CD4-positive, alpha-beta T cell treated with Interferon gamma for 1 hour (primary cell): ENCODE measurements at regions not wholly inside any gene's neighbourhood (a gene's known extent, or its start where the extent isn't known, plus 50 kb on each side); places are given as distances from the start of the nearest gene placed in this dataset.

Source experiments
- DNase-seq: peaks from one replicate; pipeline ENCODE4 v3.0.0-alpha.2; 2020

DNA sequence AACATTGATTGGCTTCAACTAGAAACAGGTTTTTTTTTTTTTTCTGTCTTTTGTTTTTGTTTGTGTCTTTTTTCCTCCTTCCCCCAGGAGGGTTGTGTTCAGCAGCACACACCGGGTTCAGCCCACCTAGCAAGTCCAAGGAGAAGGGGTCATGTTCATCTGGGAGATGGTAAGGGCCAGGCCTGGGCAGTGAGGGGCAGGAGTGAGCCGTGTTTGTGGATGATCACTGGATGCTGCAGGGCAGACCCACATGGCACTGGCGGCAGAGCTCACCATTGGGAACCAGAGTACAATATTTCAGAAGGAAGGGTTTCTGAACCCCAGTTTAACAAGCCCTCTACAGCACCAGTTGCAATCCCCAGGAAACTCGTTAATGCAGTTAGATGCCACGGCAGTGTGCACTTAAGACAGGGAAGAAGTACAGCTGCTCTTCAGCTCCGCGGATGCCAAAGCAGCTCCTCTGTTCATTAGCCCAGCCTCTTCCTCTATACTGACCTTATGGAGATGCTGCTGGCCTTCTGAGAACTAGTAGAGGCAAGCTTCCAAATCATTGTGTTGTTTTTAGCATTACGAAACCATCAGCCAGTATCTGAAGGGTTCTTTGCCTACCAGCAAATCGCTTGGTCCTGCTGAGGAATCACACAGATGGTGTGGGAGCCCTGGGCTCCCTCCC, 508.2 kb upstream of the WWC1 start:
- no peak for DNase-seq

DNA sequence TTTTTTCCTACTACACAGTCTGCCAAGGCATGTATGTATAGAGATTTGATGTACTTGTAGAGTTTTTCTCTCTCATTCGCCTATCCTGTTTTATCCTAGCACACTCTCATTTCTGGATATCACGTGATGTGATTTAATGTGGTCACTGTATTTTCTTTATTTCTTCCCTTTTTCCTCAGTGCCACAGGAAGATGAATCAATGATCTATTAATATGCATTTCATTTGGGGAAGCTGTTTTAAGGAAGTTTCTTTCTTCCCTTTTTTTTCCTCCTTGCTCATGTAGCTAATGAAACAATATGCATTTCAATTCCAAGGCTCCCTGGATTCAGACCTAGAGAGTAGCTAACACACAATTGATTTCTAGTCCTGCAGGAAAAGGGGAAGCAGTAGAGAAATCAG, 506.3 kb upstream of the WWC1 start:
- DNase-seq, result no peak

DNA sequence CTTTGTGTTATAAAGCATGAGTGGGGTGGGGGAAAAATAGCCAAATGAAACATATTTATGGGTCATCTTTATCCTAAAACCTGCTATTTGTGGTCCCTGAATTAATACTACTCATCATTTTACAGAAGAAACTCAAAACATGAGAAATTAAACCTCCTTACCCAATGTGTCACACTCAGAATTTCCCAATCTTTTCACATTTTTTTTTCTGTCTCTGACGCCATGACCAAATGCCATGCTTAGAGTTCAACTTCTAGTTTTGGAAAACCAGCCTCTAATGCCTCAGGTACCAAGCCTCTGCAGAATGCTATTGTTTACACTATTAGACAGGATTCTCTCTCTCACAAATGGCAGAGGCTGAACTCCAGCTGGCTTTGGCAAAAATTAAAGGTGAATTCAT, 505.5 kb upstream of the WWC1 start:
- no peak for DNase-seq

DNA sequence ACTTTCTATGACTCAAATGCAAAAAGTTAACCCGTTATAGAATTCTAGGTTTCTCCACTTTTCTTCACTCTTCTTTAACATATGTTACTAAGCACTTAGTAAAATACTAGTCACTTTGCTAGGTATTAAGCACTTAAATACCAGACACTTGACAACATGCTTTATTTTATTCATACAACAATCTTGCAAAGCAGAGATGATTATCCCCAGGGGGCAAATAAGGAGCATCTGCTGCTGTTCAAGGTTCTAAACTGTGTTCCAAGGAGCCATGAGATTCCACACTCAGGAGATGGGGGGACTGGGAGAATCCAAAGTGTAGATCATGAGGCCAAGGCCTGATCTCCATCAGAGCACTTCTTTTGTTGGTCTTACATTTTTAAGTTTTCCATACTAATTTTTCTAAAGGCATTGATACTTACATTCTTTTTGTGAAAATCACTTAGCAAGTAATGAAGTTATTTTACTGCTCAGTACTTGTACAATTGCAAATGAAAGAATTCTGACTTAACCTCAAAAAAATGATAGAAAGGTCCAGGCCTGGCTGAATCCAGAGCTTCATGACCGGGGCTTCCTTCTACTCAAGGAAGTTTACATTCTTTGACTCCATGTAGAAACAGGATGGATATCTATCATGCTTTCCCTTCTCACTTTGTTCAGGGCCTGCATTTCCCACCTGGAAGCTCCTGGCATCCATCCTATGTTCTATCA, 504.4 kb upstream of the WWC1 start:
- no peak for DNase-seq

DNA sequence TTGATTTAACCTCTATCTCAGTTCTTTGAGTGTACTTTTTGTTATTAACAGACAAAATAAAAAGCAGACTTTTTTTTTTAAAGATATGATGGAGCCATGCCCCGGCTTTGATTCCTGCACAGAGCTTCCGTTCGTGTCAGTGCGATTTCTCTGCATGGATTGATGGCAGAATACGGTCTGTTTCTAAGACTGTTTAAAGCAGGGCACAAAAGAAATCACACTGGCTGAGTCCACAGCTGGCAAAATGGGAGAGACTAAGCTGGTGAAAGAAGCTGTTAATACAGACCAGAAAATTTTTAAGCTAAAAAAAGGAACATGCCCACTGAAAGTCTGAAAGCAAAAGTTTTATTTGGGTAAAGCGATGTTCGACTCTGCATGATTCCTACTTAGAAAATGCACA, 501.4 kb upstream of the WWC1 start:
- DNase-seq, result no peak

DNA sequence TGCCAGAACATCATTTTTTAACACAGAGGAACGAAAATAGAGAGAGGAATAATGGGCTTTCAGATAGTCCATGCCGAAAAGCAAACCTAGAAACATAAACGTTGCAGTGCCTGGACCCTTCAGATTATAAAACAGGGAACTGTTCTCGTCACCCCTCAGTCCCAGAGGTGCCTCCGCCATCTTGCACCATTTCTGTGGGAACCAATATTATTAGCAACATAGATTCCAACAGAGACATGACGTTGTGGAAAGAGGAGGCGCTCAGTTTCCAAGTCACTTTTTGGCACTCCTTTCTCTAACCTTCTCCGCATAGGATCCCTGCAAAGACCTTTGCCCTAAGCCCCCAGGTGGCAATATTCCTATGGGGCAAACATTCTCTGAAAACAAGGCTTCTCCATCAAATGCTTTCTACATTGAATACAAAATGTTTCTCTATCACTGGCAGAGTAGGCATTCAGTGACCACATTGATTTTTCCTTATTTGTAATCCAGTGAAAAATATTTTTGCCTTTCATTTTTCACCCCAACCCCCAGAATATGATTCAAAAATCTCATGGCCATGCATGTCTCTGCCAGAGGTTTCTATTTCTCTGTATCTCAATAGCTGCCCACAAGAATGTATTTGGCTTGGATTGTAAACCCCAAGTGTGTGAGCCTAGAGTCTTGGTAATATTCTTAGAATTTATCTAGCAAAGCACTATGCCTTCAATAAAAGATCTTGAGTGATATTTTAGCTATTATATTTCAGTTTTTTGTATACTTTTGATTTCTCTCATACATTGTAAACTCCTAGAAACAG, 500.8 kb upstream of the WWC1 start:
- no peak for DNase-seq

DNA sequence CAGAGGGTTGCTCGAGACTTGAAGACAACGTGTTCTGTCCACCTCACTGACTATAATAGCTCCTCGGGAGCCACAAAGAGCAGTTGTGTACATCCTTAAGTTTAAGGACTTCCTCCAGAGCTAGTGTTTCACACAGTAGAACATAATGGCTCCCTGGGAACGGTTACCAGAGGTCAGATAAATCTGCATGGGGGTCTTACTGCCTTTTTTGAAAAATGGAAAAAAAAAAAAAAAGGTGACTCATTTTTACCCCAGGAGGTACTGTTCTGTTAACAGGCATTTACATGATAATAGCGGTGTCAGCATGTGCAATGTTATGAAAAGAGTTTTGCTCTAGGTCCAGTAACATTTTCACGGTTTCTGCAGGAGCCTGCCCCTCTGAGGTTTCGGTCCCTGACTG, 498.9 kb upstream of the WWC1 start:
- DNase-seq, result no peak

DNA sequence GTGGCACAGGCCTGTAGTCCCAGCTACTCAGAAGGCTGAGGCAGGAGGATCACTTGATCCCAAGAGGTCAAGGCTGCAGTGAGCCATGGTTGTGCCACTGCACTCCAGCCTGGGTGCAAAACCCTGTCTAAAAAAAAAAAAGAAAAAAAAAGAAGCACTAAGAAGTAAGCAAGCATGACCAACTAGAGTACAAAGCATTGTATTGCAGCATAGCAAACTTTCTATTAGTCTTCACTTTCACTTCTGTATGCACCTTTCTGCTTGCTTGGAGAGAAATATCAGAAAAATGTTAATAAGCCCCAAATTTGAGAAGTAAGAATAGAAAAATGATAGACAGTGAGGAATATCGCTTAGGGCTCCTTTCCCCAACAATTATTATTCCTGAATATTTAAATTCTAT, 497.7 kb upstream of the WWC1 start:
- DNase-seq, result no peak

DNA sequence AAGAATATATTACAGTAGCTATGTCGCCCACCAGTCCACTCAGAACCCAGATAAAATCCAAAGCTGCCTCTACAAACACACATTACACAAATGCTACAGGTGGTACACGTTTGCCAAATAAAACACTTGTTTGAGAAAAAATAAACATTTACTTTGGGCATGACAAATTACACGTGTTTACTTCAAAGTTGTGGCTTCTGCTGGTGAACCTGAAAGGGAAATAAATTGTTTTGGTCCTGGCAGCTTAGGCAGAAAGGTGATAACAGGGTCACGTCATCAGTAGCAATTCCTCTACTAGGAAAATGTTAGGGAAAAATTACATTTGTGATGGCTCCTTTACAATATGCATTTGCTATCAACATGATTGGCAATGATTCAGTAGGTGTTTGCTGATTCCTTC, 497.3 kb upstream of the WWC1 start:
- DNase-seq, result no peak

DNA sequence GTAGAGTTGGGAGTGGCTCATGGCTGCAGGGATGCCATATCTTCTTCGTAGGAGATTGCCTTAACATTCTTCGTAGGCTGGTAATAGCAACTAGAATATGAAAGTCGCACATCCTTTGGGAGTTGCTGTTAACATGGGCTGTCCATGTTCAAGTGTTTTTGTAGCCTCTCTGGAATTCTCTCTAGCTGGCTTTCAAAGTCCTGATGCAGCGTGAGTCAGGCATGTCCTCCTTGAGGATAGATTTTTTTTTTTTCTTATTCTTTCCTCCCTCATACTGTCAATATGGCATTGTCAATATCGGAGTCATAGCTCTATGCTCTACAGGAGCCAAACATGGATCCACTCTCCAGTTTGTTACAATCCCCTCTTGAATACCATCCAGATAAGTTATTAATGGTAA, 494.8 kb upstream of the WWC1 start:
- no peak for DNase-seq

DNA sequence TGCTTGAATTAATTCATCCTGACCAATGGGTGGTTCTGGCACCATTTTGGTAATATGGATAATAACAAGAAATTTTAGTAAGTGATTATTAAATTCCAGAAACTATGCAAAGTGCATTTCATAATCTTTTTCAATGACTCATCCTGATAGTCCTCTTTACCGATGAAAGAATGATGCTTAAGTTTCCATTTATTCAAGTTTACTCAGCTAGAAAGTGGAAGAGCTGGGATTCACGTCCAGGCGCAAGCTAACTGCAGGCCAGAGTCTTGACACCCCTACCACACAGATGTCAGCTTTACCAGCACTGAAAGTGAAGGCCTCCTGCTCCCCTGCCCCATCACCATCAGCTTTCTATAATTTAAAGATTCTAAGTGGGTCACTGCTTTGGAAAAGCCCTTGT, 493.5 kb upstream of the WWC1 start:
- DNase-seq, result no peak

DNA sequence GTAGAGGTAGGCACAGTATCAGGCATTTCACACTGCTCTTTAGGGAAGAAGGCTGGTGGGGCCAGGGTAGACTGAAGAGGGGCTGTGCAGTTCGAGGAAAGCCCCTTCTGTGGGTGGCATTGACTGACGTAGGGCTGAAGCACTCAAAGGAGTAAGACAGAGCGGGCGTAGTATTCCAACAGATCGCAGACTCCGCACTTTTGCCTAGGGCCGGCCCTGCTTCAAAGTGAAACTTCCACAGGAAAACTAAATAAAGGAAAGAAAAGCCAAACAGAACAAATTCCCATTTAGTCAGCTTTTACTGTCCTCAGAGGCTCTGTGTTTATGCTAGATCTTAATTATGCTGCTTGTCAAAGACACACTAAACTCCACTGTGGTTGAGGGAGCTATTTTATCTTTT, 493.0 kb upstream of the WWC1 start:
- no peak for DNase-seq

DNA sequence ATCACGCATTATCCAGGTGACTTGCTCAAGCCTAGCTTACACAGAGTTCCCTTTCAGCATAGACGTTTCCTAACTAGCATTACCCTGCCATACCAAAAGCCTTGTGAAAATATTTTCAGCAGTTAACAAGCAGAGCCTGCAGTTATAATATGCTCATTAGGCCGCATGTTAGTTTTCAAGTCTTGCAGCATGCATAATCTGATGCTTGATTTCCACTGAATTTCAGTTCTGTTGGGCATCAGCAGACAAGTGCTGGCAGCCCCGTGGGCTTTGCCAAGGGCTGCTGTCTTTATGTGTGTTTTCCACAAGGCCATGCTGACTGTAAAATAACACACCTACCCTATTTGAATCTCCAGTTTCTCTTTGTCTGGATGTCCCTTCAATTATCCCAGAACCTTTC, 491.0 kb upstream of the WWC1 start:
- DNase-seq, result no peak

DNA sequence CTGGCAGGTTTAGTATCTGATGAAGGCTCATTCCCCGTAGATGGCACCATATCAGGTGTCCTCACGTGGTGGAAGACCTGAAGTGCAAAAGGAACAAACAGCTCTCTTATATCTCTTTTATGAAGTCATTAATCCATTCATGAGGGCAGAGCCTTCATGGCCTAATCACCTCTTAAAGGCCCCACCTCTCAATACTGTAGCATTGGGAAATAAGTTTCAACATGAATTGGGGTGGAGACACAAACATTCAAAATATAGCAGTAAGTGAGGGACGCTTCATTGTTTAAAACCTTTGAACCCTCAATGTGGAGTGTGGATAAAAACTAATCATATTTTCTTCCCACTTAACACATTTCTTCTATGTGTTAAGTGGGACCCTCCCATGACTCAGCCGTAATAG, 489.4 kb upstream of the WWC1 start:
- no peak for DNase-seq

DNA sequence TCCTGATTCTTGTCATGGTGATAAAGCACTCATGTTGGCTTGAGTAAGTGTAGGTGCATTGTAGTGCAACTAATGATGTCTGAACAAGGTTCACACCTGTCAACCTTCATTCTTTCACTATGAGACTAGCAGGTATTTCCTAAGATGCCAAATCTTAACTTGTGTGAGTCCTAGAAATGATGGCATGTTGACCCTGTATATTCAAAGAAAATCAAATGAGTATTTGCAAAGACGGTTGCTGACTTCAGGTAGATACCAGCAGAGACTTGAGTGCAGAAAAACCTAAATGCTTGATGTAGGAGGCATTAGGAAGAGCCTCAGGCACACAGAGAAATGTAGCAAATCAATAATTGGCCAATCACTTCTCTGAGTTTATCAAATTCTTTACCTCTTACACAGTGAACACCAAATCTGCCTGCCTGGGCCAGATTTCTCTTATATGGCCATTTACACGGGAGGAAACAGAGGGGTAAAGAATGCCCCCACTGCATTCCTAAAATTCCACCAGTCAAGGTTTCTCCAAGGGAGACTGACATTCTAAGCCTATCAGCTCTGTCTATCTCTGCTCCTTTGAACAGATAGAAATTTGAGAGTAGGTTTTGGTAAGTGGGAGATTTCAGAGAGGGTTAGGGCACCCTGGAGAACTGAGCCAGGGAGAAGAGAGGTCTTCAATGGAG, 488.6 kb upstream of the WWC1 start:
- no peak for DNase-seq

DNA sequence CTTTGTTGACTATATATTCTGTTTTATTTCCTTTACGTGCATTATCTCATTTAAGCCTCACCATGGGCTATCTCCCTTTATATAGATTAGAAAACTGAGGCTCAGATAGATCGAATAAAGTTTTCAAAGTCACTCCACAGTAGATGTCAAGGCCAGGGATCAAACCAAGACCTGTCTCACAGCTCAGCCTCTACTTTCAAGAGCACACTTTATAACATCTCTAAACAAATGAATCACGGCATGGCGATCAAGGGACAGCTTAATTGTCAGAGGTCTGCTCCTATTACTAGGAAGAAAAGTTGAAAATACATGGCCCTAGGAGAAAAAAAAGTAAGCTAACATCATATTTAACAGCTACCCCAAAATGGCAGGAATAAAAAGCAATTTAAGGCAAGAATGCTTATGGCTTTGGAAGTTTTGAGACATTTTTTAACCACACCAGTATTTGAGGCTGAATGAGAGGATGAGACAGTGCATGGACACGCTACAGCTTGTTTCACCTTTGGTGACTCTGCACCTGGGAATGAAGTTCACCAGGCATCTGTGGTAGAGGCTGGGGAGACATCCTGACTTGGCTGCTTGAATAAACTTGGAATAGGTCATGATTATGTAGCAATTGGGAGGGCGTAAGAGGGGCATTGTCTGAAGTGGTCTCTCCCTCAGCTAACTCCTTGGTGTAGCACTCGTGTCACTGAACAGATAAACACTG, 486.8 kb upstream of the WWC1 start:
- no peak for DNase-seq

DNA sequence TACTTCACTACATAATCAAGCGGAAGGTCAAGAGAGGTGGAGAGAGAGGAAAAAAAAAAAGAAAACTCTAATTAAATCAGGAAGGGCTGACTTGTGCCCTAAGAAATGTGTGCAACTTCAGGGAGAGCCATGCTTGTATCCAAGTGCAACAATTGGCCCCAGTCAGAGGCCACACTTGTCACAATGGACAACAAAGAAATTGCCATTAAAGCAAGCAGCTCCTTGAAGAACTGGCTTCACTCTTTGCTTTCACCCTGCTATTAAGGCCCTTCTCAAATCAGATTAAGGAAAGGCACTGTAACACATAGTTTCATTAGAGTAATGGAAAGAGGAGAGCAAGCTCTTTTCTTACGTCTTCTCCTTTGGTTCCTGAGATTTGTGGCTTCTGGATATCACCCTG, 480.9 kb upstream of the WWC1 start:
- DNase-seq, result no peak

DNA sequence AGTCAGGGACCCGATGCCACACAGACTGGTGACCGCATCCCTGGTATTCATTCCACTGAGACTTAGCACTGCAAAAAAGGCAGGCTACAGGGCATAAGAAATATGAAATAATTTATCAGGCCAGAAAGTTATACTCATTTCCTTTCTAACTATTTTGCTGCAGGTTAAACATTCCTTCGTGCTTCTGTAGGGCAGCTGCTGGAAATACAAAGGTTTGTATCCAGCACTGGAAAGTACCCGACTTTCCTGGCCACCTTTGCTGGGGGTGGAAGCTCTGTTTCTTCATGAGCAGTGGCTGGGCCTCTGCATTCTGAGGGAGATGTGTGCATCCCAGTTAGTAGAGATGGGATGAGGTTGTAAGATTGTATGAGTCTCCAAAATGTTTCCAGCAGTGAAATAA, 478.6 kb upstream of the WWC1 start:
- no peak for DNase-seq

DNA sequence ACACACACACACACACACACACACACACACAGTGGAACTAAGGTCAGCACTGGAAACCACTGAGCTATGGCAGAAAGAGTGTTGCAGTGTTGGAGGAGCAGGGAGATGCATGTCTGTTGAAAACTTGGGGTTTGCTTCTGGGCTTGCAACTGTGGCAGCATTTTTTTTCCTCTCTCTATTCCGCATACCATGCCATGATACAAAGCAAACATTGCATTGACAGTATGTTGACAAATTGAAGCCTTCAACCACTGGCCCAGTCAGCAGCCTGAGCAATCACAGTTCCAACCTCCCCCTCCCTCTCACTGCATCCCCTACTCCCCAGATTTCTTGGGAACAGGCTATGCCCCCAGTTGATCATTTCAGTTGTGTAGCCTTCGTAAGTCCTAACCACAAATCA, 478.1 kb upstream of the WWC1 start:
- no peak for DNase-seq

DNA sequence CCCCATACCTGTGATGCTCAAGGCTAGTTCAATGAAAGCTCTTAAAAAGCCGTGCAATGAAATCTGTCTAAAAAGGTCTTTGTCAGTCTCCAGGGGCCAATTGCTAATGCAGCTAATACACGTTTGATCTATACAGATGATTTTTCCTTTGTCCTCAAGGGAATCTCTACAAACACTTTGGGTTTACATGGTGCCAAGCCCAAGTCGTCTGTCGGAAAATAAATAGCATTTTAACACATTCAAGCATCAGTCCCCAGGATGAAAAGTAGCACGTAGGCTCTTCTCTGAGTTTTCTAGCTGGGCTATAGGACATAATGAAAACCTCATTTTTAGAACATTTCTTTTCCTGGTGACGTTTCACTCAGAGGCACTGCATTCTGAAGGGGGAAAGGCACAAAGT, 477.4 kb upstream of the WWC1 start:
- no peak for DNase-seq

DNA sequence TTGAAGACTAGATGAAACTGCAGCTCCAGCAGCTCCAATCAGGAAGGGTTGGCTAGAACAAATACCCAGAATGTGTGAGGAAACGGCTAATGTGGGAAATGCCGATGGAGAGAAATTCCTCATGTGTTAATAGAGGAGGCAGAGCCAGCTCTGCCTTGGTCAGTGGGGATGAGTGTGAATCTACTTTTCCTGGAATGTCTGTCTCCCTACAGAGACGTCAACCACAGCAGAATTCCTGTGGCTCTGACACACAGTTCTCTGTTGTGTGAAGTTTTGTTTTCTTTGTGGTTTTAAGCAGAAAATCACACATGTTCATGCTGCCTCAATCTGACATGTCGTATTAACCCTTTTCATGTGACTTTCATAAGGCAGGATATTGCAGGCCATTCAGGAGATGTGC, 476.6 kb upstream of the WWC1 start:
- DNase-seq, result no peak

DNA sequence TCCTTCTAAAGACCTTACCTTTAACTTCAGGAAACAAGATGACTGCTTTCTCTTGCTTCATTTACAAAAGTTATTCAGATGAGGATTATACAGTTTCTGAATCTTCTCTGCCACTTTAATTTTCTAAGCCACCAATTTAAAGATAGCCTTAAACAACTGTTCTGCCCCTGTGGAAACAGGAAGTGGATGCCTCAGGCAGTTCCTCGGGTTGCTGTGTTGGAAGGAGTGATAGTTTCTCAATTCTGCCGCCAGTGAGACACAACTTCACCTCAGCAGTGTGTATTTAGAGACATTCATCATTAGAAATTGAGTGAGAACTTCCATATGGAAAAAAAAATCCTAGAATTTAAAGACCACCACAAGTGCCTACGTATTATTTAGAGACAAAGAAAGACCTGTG, 475.1 kb upstream of the WWC1 start:
- peak; percentile 1 for DNase-seq

DNA sequence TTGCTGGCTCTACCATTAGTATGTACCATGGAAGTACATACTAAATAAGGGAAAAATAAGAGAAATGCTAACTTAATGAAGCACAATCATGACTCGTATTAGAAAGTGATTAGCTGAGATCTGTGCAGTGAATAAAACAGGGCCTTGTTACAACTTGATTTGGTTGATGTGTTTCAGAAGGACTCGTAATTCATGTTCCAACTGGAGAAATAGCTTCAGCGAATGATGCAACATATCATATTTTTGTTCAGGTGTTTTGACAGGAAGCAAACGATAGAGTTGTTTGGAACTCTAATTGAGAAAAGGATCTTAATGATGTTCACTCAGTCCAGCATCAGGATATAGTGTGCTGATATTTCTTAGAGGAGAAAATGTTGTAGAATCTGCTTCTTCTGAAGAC, 474.6 kb upstream of the WWC1 start:
- DNase-seq, result no peak
